Tibial nerve (tissue), 4 donors: ENCODE measurements at regions not wholly inside any gene's neighbourhood (a gene's known extent, or its start where the extent isn't known, plus 50 kb on each side); places are given as distances from the start of the nearest gene placed in this dataset.

Experiments used
- DNase-seq, 2 donors: peaks; one replicate each; pipeline ENCODE4 v3.0.0-alpha.2; 2019; ENCODE audit warnings: low spot score in 2 of 2
- H3K27ac ChIP-seq, 4 donors: fragments of 200-600 bp; sonication (generic) in 3 of 4; one replicate each; pipeline ENCODE4 v1.5.1; 2017 to 2019; ENCODE audit warnings: mild to moderate bottlenecking in 1 of 4
- H3K27me3 ChIP-seq, 2 donors: fragments of 200-600 bp; sonication (generic) in 1 of 2; one replicate each; pipeline versions ENCODE4 v1.5.1 to v1.6.0; 2017 to 2019
- H3K36me3 ChIP-seq, 3 donors: fragments of 200-600 bp; sonication (generic); one replicate each; pipeline ENCODE4 v1.5.1; 2018 to 2019
- H3K4me1 ChIP-seq, 4 donors: fragments of 200-600 bp; sonication (generic) in 3 of 4; one replicate each; pipeline ENCODE4 v1.5.1; 2017 to 2019
- H3K4me3 ChIP-seq, 4 donors: fragments of 200-600 bp; sonication (generic) in 3 of 4; one replicate each; pipeline ENCODE4 v1.5.1; 2017 to 2019; ENCODE audit warnings: mild to moderate bottlenecking in 1 of 4, moderate library complexity in 1 of 4
- H3K9me3 ChIP-seq, 4 donors: fragments of 200-600 bp; sonication (generic) in 3 of 4; one replicate each; pipeline ENCODE4 v1.5.1; 2017 to 2019
- EP300 ChIP-seq, 2 donors: sonication (generic); formaldehyde crosslinking; IDR thresholded peaks; one replicate each; pipeline ENCODE4 v1.6.1; 2017; ENCODE audit warnings: antibody characterized with exemption in 2 of 2, mild to moderate bottlenecking in 1 of 2
- POLR2A ChIP-seq, 2 donors: fragments of 450-650 bp; IDR thresholded peaks; one replicate each; pipeline ENCODE4 v1.6.1; 2017; ENCODE audit warnings: antibody characterized with exemption in 2 of 2, mild to moderate bottlenecking in 2 of 2, moderate library complexity in 2 of 2
- WGBS, 2 donors: methylation state at CpG; one replicate each; pipeline ENCODE4 v1.1.5; 2018; 5-methylcytosine and 5-hydroxymethylcytosine counted together
- TF ChIP-seq, protein P1 (sequence below), 5 experiments: fragments of 200-600 bp in 3 of 5; fragments of 450-650 bp in 2 of 5; sonication (generic) in 3 of 5; IDR thresholded peaks; one replicate each; pipeline ENCODE4 v1.5.1; 2016 to 2019; ENCODE audit warnings: antibody characterized with exemption in 5 of 5, mild to moderate bottlenecking in 3 of 5, moderate library complexity in 2 of 5

DNA sequence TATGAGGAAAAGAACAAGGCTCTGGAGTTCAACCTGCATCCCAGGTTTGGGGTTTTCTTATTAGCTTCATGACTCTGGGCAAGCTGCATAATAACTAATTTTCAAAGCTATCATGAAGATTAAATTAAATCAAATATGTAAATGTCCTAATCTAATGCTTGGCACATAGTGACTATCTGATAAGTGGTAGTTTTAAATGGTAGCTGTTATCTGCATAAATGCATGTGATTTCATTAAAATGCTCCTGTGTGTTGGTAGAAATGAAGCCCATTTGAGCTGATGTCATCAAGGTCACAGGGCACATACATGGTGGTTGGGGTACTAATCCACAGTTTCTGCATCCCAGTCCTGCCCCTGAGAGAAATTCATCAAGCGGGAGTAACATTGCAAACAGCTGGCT is 428.8 kb downstream of the LRATD1 start:
- 88 to 100% methylated on average over 1 of the region's 1 CpG for WGBS, 2 donors
- Histone ChIP-seq H3K27ac (no peak overlapping the region), H3K27me3 (no peaks in the 10 kb centered on the region), H3K36me3 (no peaks in the 10 kb centered on the region), H3K4me3 (no peak overlapping the region), H3K4me1 (no peaks in the 10 kb centered on the region), H3K9me3 (peaks cover 0 to 10% (median 0%) of the 10 kb centered on the region in 4 donors)
- no peak for DNase-seq
- TF ChIP-seq POLR2A (IDR thresholded peaks at IDR 0.05) (no peak), EP300 (IDR thresholded peaks at IDR 0.05) (no peak)
- TF ChIP-seq, protein P1, sequence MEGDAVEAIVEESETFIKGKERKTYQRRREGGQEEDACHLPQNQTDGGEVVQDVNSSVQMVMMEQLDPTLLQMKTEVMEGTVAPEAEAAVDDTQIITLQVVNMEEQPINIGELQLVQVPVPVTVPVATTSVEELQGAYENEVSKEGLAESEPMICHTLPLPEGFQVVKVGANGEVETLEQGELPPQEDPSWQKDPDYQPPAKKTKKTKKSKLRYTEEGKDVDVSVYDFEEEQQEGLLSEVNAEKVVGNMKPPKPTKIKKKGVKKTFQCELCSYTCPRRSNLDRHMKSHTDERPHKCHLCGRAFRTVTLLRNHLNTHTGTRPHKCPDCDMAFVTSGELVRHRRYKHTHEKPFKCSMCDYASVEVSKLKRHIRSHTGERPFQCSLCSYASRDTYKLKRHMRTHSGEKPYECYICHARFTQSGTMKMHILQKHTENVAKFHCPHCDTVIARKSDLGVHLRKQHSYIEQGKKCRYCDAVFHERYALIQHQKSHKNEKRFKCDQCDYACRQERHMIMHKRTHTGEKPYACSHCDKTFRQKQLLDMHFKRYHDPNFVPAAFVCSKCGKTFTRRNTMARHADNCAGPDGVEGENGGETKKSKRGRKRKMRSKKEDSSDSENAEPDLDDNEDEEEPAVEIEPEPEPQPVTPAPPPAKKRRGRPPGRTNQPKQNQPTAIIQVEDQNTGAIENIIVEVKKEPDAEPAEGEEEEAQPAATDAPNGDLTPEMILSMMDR (IDR thresholded peaks at IDR 0.05): no peak

DNA sequence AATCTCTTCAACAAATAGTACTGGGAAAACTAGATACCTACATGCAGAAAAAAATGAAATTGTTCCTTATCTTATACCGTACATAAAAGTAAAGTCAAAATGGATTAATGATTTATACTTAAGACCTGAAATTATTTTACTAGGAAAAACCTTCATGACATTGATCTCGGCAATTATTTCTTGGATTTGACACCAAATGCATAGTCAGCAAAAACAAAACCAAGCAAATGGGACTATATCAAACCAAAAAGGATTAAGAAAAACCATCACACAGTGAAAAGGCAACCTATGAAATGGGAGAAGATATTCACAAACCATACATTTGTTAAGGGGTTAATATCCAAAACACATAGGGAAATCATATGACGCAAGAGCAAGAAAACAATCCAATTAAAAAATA is 433.6 kb downstream of the LRATD1 start:
- Histone ChIP-seq H3K4me3 (no peak overlapping the region), H3K27ac (no peak overlapping the region), H3K9me3 (peaks cover 0 to 10% (median 0%) of the 10 kb centered on the region in 4 donors), H3K36me3 (no peaks in the 10 kb centered on the region), H3K27me3 (no peaks in the 10 kb centered on the region), H3K4me1 (no peaks in the 10 kb centered on the region)
- TF ChIP-seq POLR2A (IDR thresholded peaks at IDR 0.05) (no peak), EP300 (IDR thresholded peaks at IDR 0.05) (no peak)
- TF ChIP-seq, protein P1 (IDR thresholded peaks at IDR 0.05): no peak
- no peak for DNase-seq
- 94% methylated on average over 3 of the region's 3 CpGs for WGBS, 2 donors

DNA sequence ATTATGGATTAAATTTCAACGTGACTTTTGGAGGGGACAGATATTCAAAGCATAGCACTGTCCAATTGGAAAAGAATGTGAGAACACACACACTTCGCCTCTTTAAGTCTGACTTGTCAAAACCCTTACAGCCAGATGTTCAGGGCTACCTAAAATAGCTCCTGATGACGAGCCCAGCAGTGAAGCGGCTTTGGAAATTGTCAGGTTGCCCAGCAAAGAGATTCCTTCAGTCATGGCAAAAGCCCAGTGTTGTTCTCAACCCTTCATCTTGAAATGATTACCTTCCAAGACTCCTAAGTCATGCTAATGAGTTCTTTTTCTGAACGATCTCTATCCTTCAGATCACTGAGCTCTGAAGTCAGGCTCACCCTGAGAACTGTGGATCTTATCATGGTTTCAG is 436.6 kb downstream of the LRATD1 start:
- Histone ChIP-seq H3K9me3 (peaks cover 0 to 10% (median 0%) of the 10 kb centered on the region in 4 donors), H3K36me3 (no peaks in the 10 kb centered on the region), H3K4me1 (no peaks in the 10 kb centered on the region), H3K27ac (no peak overlapping the region), H3K4me3 (no peak overlapping the region), H3K27me3 (no peaks in the 10 kb centered on the region)
- WGBS, 2 donors: 41 to 58% methylated on average over 5 of the region's 5 CpGs
- TF ChIP-seq POLR2A (IDR thresholded peaks at IDR 0.05) (no peak), EP300 (IDR thresholded peaks at IDR 0.05) (no peak)
- TF ChIP-seq, protein P1 (IDR thresholded peaks at IDR 0.05): no peak
- DNase-seq: no peak

DNA sequence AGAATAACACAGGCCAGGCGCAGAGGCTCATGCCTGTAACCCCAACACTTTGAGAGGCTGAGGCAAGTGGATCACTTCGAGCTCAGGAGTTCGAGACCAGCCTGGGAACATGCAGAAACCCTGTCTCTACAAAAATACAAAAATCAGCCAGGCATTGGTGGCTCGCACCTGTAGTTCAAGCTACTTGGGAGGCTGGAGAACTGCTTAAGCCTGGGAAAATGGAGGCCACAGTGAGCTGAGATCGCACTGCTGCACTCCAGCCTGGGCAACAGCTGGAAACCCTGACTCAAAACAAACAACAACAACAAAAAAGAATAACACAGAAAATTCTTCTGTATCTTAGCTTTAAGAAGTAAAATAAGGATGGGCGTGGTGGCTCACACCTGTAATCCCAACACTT is 440.3 kb downstream of the LRATD1 start:
- no peak for DNase-seq
- Histone ChIP-seq H3K4me1 (no peaks in the 10 kb centered on the region), H3K27ac (no peak overlapping the region), H3K27me3 (no peaks in the 10 kb centered on the region), H3K4me3 (no peak overlapping the region), H3K36me3 (no peaks in the 10 kb centered on the region), H3K9me3 (no peaks in the 10 kb centered on the region)
- 92 to 93% methylated on average over 6 of the region's 6 CpGs for WGBS, 2 donors
- TF ChIP-seq POLR2A (IDR thresholded peaks at IDR 0.05) (no peak), EP300 (IDR thresholded peaks at IDR 0.05) (no peak)

DNA sequence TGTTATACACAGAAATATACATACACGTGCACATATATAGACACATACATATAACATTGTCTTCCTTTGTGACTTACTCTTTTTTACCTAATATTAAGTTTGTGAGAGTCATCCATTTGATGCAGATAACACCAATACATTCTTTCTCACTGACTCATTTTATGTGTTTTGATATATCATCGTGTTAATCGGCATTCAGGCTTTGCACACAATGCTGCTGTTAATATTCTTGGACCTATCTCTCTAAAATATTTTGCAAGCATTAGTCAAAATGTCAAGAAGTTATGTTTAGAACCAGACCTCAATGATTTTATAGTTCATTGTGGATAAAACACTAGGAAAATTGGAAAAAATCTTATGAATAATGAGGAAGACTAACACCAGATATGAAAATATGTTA is 441.1 kb downstream of the LRATD1 start:
- DNase-seq: no peak
- no peaks in the 10 kb centered on the region for H3K4me1 ChIP-seq
- no peak overlapping the region for H3K4me3 ChIP-seq
- no peak overlapping the region for H3K27ac ChIP-seq
- no peaks in the 10 kb centered on the region for H3K36me3 ChIP-seq
- TF ChIP-seq EP300 (IDR thresholded peaks at IDR 0.05) (no peak), POLR2A (IDR thresholded peaks at IDR 0.05) (no peak)
- TF ChIP-seq, protein P1 (IDR thresholded peaks at IDR 0.05): no peak
- 46 to 61% methylated on average over 3 of the region's 3 CpGs for whole genome bisulfite sequencing, 2 donors
- no peaks in the 10 kb centered on the region for H3K27me3 ChIP-seq
- no peaks in the 10 kb centered on the region for H3K9me3 ChIP-seq

DNA sequence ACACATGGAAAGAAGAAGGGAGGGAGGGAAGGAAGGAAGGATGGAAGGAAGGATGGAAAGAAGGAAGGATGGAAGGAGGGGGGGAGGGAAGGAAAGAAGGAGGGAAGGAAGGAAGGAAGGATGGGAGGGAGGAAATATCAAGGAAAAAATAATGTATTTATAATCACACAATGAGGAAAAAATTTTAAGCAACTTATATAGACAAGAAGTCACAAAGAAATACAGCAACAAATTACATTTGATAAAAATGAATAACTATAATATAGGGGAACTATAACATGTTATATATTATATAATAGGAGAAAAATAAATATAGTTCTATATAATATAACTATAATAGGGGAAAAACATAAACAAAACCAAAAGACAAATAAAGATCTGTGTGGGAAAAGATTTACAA is 441.8 kb downstream of the LRATD1 start:
- DNase-seq: no peak
- no peaks in the 10 kb centered on the region for H3K9me3 ChIP-seq
- no peaks in the 10 kb centered on the region for H3K36me3 ChIP-seq
- no peak overlapping the region for H3K4me3 ChIP-seq
- H3K27me3 ChIP-seq: no peaks in the 10 kb centered on the region
- H3K27ac ChIP-seq: no peak overlapping the region
- TF ChIP-seq, protein P1 (IDR thresholded peaks at IDR 0.05): no peak
- TF ChIP-seq EP300 (IDR thresholded peaks at IDR 0.05) (no peak), POLR2A (IDR thresholded peaks at IDR 0.05) (no peak)
- no peaks in the 10 kb centered on the region for H3K4me1 ChIP-seq
